Stimulated activated naive B cell treated with anti-CD40 and anti-IgM and Interleukin-4, amounts not matched to agents 10 μg/mL and 1 μg/mL and 100 μg/mL, for 72 hours (primary cell): ENCODE measurements at regions not wholly inside any gene's neighbourhood (a gene's known extent, or its start where the extent isn't known, plus 50 kb on each side); places are given as distances from the start of the nearest gene placed in this dataset.

Experiments
- ATAC-seq, 2 donors: fragments of 150-1000 bp; cut with Tn5 transposase; replicated peaks; 2 replicates each; pipeline ENCODE4 v1.10.0; 2021; ENCODE audit warnings: moderate library complexity in 1 of 2
- DNase-seq: peaks from one replicate; pipeline ENCODE4 v3.0.0; 2021
- H3K27ac Mint-ChIP-seq: one replicate; pipeline ENCODE4 v1.8.0; 2022; ENCODE audit warnings: mild to moderate bottlenecking, mixed read lengths
- H3K27me3 Mint-ChIP-seq, 2 donors: one replicate each; pipeline ENCODE4 v1.8.0; 2022; ENCODE audit warnings: mixed read lengths in 2 of 2
- H3K36me3 Mint-ChIP-seq, 2 donors: one replicate each; pipeline ENCODE4 v1.8.0; 2022; ENCODE audit warnings: mixed read lengths in 2 of 2, mild to moderate bottlenecking in 1 of 2
- H3K4me1 Mint-ChIP-seq, 2 donors: one replicate each; pipeline ENCODE4 v1.8.0; 2022; ENCODE audit warnings: mixed read lengths in 2 of 2, mild to moderate bottlenecking in 1 of 2
- H3K4me3 Mint-ChIP-seq, 2 donors: one replicate each; pipeline ENCODE4 v1.8.0; 2022; ENCODE audit warnings: mild to moderate bottlenecking in 2 of 2, mixed read lengths in 2 of 2, moderate library complexity in 1 of 2
- H3K9me3 Mint-ChIP-seq, 2 donors: one replicate each; pipeline ENCODE4 v1.8.0; 2022; ENCODE audit warnings: mixed read lengths in 2 of 2, mild to moderate bottlenecking in 1 of 2

GRCh38 chr3:117751651-117752050, 1042.1 kb downstream of the TUSC7 start:
- no peak for ATAC-seq
- Mint-ChIP-seq H3K36me3 (no peaks in the 10 kb centered on the region), H3K27me3 (no peaks in the 10 kb centered on the region), H3K27ac (no peak overlapping the region), H3K4me1 (no peaks in the 10 kb centered on the region), H3K9me3 (peaks cover 4% of the 10 kb centered on the region in 2 donors), H3K4me3 (no peak overlapping the region)
- no peak for DNase-seq

- Mint-ChIP-seq H3K27ac (no peak overlapping the region), H3K27me3 (no peaks in the 10 kb centered on the region), H3K4me1 (no peaks in the 10 kb centered on the region), H3K36me3 (no peaks in the 10 kb centered on the region), H3K9me3 (peaks cover 4 to 6% of the 10 kb centered on the region in 2 donors), H3K4me3 (no peak overlapping the region)
- no peak for DNase-seq
- no peak for ATAC-seq
These were observed 1043.6 kb downstream of the TUSC7 start for GRCh38 chr3:117752984-117753717.

GRCh38 chr3:117754058-117754457, 1044.5 kb downstream of the TUSC7 start:
- H3K27me3 Mint-ChIP-seq, result no peaks in the 10 kb centered on the region
- no peak for DNase-seq
- no peaks in the 10 kb centered on the region for H3K36me3 Mint-ChIP-seq
- H3K9me3 Mint-ChIP-seq, result peaks cover 1 to 4% of the 10 kb centered on the region in 2 donors
- no peaks in the 10 kb centered on the region for H3K4me1 Mint-ChIP-seq
- no peak overlapping the region for H3K4me3 Mint-ChIP-seq
- H3K27ac Mint-ChIP-seq, result no peak overlapping the region
- no peak for ATAC-seq

GRCh38 chr3:117754841-117755240, 1045.3 kb downstream of the TUSC7 start:
- no peaks in the 10 kb centered on the region for H3K4me1 Mint-ChIP-seq
- no peak overlapping the region for H3K4me3 Mint-ChIP-seq

GRCh38 chr3:117756563-117756962, 1047.0 kb downstream of the TUSC7 start:
- H3K27ac Mint-ChIP-seq, result no peak overlapping the region
- no peak overlapping the region for H3K4me3 Mint-ChIP-seq
- peaks cover 1 to 4% of the 10 kb centered on the region in 2 donors for H3K9me3 Mint-ChIP-seq
- H3K4me1 Mint-ChIP-seq, result no peaks in the 10 kb centered on the region
- DNase-seq (no peak), ATAC-seq (no peak)
- no peaks in the 10 kb centered on the region for H3K27me3 Mint-ChIP-seq
- H3K36me3 Mint-ChIP-seq, result no peaks in the 10 kb centered on the region

More at GRCh38 chr3:117754841-117755240, 1045.3 kb downstream of the TUSC7 start:
- no peaks in the 10 kb centered on the region for H3K36me3 Mint-ChIP-seq
- no peak overlapping the region for H3K27ac Mint-ChIP-seq
- no peaks in the 10 kb centered on the region for H3K27me3 Mint-ChIP-seq
- no peak for ATAC-seq
- H3K9me3 Mint-ChIP-seq, result peaks cover 1 to 4% of the 10 kb centered on the region in 2 donors
- DNase-seq, result no peak

GRCh38 chr3:117761703-117762620, 1052.4 kb downstream of the TUSC7 start:
- peaks cover 0 to 1% of the 10 kb centered on the region in 2 donors for H3K9me3 Mint-ChIP-seq
- no peak overlapping the region for H3K27ac Mint-ChIP-seq
- ATAC-seq (no peak), DNase-seq (no peak)
- H3K4me1 Mint-ChIP-seq, result no peaks in the 10 kb centered on the region
- no peak overlapping the region for H3K4me3 Mint-ChIP-seq
- H3K27me3 Mint-ChIP-seq, result no peaks in the 10 kb centered on the region
- H3K36me3 Mint-ChIP-seq, result no peaks in the 10 kb centered on the region

GRCh38 chr3:117762621-117763037, 1053.0 kb downstream of the TUSC7 start:
- H3K27me3 Mint-ChIP-seq, result no peaks in the 10 kb centered on the region
- no peaks in the 10 kb centered on the region for H3K4me1 Mint-ChIP-seq
- H3K9me3 Mint-ChIP-seq, result no peaks in the 10 kb centered on the region
- no peak for DNase-seq
- no peak overlapping the region for H3K4me3 Mint-ChIP-seq
- no peaks in the 10 kb centered on the region for H3K36me3 Mint-ChIP-seq
- H3K27ac Mint-ChIP-seq, result no peak overlapping the region
- no peak for ATAC-seq

- Mint-ChIP-seq H3K9me3 (no peaks in the 10 kb centered on the region), H3K36me3 (no peaks in the 10 kb centered on the region), H3K27ac (no peak overlapping the region), H3K27me3 (no peaks in the 10 kb centered on the region), H3K4me3 (no peak overlapping the region), H3K4me1 (no peaks in the 10 kb centered on the region)
- DNase-seq (no peak), ATAC-seq (no peak)
These were observed 1054.0 kb downstream of the TUSC7 start for GRCh38 chr3:117763561-117763960.

- H3K4me3 Mint-ChIP-seq, result no peak overlapping the region
- H3K4me1 Mint-ChIP-seq, result no peaks in the 10 kb centered on the region
- no peak for DNase-seq
- no peaks in the 10 kb centered on the region for H3K9me3 Mint-ChIP-seq
- H3K36me3 Mint-ChIP-seq, result no peaks in the 10 kb centered on the region
- H3K27me3 Mint-ChIP-seq, result no peaks in the 10 kb centered on the region
- ATAC-seq, result no peak
- no peak overlapping the region for H3K27ac Mint-ChIP-seq
These were observed 1059.0 kb downstream of the TUSC7 start for GRCh38 chr3:117768581-117768980.

- no peaks in the 10 kb centered on the region for H3K4me1 Mint-ChIP-seq
- ATAC-seq (no peak), DNase-seq (no peak)
- peaks cover 0 to 4% of the 10 kb centered on the region in 2 donors for H3K36me3 Mint-ChIP-seq
- no peak overlapping the region for H3K4me3 Mint-ChIP-seq
- no peak overlapping the region for H3K27ac Mint-ChIP-seq
- H3K27me3 Mint-ChIP-seq, result no peaks in the 10 kb centered on the region
- peaks cover 2 to 7% of the 10 kb centered on the region in 2 donors for H3K9me3 Mint-ChIP-seq
These were observed 1064.6 kb downstream of the TUSC7 start for GRCh38 chr3:117774130-117774529.

- Mint-ChIP-seq H3K4me3 (no peak overlapping the region), H3K27ac (no peak overlapping the region), H3K36me3 (no peaks in the 10 kb centered on the region), H3K4me1 (no peaks in the 10 kb centered on the region), H3K27me3 (no peaks in the 10 kb centered on the region), H3K9me3 (no peaks in the 10 kb centered on the region)
- DNase-seq, result no peak
- ATAC-seq, result no peak
These were observed 1076.8 kb downstream of the TUSC7 start for GRCh38 chr3:117786349-117786748.

GRCh38 chr3:117788061-117788460, 1078.5 kb downstream of the TUSC7 start:
- Mint-ChIP-seq H3K4me1 (no peaks in the 10 kb centered on the region), H3K4me3 (no peak overlapping the region), H3K27ac (no peak overlapping the region), H3K36me3 (no peaks in the 10 kb centered on the region), H3K9me3 (no peaks in the 10 kb centered on the region), H3K27me3 (no peaks in the 10 kb centered on the region)
- ATAC-seq, result peak in 1 of 2 donors; percentile 14
- no peak for DNase-seq

- ATAC-seq, result peak in 1 of 2 donors; percentile 7
- H3K4me3 Mint-ChIP-seq, result no peak overlapping the region
- H3K36me3 Mint-ChIP-seq, result no peaks in the 10 kb centered on the region
- no peaks in the 10 kb centered on the region for H3K27me3 Mint-ChIP-seq
- H3K9me3 Mint-ChIP-seq, result no peaks in the 10 kb centered on the region
- no peak overlapping the region for H3K27ac Mint-ChIP-seq
- no peaks in the 10 kb centered on the region for H3K4me1 Mint-ChIP-seq
- DNase-seq, result no peak
These were observed 1078.9 kb downstream of the TUSC7 start for GRCh38 chr3:117788506-117788905.

- Mint-ChIP-seq H3K36me3 (no peaks in the 10 kb centered on the region), H3K27me3 (no peaks in the 10 kb centered on the region), H3K27ac (no peak overlapping the region), H3K9me3 (no peaks in the 10 kb centered on the region), H3K4me3 (no peak overlapping the region), H3K4me1 (no peaks in the 10 kb centered on the region)
- DNase-seq (no peak), ATAC-seq (no peak)
These were observed 1080.8 kb downstream of the TUSC7 start for GRCh38 chr3:117790235-117790987.
